ENCODE measurements at regions not wholly inside any gene's neighbourhood (a gene's known extent, or its start where the extent isn't known, plus 50 kb on each side); places are given as distances from the start of the nearest gene placed in this dataset.

GRCh38 chr6:21885532-21886114, 292.1 kb downstream of the SOX4 start:
- no peak for DNase-seq (ENCODE audit: low read depth)

DNA sequence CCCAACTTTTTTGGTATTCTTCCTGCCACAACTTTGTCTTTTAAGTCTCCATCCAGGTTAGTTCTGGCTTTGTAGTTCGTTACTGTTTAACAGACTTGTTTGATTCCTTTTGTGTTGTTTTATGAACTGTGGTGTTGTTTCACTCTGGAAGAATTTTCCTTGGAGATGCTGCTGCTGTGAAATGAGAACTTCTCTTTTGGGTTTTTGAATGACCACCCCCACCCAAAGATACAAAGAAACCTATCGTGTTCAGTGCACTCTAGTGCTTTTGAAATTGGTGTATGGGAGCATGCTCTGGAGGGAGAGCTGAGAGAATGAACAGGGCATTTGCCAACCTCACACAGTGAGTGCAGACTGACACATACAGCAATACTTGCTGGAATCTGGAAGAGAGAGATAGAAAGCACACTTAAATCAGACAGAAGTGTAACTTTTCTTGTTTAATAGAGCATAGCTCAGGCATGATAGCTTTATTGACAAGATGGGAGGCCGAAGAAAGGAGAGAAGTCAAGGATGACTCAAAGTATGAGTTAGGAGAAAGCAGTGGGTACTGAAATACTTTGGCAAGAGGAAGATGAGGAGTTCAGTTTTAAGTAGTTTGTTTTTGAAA, 293.1 kb downstream of the SOX4 start:
- no peak for DNase-seq (ENCODE audit: low read depth)

- no peak for DNase-seq (ENCODE audit: low read depth)
Measured at GRCh38 chr6:21887231-21888185, 294.0 kb downstream of the SOX4 start.

DNA sequence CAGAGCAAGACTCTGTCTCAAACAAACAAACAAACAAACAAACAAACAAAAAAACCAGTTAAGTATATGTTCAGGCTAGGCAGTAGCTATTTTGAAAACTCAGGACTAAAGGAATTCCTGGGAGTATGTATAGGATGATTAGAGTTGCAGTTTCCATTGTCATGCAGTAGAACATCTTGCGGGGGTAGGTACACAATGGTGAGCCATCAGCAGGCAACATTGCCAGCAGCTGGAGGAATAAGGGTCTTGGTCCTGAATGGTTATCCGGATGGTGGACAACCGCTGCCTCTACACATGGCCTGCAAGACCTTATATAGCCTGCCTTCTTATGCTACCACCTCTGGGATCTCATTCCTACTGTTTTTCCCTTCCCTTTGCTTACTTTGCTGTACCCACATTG, 297.5 kb downstream of the SOX4 start:
- no peak for DNase-seq (ENCODE audit: low read depth)

DNA sequence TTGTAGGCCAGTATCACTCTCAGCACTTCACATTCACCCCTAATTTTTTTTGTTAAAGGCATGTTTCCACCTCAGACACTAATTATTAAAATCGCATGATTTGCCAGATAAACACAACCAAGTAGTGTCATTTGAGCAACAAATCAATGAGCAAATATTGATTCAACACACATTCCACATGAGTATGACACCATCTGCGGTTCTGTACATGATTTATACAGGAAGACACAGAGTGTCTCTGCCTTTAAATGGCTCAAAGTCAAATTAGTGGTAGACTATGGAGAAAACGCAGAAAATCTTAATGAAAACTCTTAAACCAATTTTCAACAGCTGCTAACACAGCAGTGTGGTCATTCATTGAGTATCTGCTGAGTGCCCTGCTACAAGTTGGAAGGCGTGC, 300.2 kb downstream of the SOX4 start:
- no peak for DNase-seq (ENCODE audit: low read depth)

DNA sequence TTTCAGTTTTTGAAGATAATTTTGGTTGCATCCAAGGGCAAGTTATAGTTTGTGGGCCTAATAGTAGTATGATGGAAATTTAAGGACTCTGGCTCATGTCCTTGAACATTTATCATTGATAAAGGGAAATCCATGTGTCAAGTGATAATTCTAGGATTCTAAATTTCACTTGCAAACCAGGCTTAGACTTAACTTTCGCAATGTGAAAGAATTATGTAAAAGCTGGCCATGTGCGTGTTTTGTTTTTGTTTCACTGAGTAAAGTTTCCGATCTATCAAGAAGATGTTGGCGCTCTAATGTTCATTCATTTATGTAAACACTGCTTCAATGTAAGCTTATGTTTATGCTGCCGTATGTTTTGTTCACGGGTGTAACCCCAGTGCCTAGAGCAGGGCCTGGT, 302.0 kb downstream of the SOX4 start:
- DNase-seq (ENCODE audit: low read depth): no peak

- DNase-seq (ENCODE audit: low read depth): no peak
Measured at GRCh38 chr6:21898107-21898796, 304.7 kb downstream of the SOX4 start.

GRCh38 chr6:21899708-21900107, 306.2 kb downstream of the SOX4 start:
- no peak for DNase-seq (ENCODE audit: low read depth)

DNA sequence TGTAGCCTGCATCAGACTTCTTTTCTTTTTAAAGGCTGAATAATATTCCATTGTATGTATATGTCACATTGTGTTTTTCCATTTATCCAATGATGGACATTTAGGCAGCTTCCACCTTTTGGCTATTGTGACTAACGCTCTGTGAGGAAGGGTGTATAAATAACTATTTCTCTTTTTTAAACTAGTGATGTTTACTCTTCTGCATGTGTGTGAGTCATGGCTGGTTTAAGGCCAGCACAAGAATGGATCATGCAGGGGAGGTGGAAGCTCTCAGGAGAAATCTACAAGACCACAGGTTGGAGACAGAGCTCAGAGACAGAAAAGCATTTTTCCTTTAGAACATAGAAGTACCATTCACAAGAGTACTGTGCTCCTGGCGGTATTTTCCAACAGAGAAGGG, 307.2 kb downstream of the SOX4 start:
- no peak for DNase-seq (ENCODE audit: low read depth)

DNA sequence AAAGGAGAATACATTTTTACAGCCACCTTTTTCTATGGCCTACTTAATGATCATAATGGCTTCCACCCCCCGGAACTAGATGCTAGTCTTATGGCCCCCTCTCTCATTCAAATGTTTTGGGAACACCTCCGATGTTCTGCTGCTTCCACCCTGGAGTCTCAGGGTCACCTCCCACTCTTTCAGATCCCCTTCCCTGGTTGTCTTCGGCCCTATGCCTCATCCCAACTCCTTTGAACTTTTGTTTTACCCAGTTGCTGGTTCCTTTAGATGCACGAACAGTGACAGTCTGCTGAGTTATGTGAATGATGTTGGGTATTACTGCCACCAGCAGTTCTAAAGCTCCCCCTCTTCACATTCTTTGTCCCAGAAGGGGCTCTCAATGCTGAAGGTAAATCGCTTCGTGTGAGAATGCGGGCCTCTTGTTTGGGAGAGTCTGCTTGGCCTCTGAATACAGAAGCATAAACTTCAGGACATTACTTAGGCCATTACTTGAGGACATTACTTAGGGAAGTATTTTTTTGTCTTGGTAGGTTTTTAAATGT, 309.1 kb downstream of the SOX4 start:
- DNase-seq (ENCODE audit: low read depth): no peak

GRCh38 chr6:21905531-21905930, 312.0 kb downstream of the SOX4 start:
- no peak for DNase-seq (ENCODE audit: low read depth)

DNA sequence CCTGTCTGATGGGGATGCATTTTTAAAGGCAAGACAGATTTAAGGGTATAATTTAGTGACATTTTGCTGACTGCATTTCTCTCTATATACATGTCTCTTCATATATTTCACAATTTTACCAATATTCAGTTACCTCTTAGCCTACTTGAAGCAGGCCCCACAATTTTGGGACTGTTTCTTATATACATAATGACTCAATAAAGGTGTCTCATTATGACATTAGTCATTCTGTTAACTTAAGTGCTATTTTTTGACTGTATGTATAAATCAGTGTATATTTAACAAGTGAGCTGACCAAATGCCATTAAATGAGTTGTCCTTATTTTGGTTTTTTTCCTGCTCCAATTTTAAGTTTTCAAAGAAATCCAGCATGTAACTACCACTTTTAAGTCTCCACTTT, 313.3 kb downstream of the SOX4 start:
- no peak for DNase-seq (ENCODE audit: low read depth)

DNA sequence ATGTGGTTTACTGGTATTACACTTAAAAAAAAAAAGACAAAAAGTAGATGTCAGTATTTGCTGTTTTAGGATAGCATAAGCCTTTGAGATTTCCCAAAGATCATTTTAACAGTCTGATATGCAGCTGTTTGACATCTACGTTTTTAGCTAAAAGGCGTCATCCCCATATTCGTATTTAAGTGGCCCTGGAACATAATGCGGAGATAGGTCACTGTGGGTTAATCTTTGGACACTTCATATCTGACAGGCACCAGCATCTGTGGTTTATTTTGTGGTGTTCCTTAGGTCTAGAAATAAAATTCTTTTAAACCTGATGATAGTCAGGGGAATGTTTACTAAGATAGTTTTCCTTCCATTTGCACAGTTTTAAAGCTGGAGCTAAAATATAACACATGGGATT, 313.7 kb downstream of the SOX4 start:
- no peak for DNase-seq (ENCODE audit: low read depth)

DNA sequence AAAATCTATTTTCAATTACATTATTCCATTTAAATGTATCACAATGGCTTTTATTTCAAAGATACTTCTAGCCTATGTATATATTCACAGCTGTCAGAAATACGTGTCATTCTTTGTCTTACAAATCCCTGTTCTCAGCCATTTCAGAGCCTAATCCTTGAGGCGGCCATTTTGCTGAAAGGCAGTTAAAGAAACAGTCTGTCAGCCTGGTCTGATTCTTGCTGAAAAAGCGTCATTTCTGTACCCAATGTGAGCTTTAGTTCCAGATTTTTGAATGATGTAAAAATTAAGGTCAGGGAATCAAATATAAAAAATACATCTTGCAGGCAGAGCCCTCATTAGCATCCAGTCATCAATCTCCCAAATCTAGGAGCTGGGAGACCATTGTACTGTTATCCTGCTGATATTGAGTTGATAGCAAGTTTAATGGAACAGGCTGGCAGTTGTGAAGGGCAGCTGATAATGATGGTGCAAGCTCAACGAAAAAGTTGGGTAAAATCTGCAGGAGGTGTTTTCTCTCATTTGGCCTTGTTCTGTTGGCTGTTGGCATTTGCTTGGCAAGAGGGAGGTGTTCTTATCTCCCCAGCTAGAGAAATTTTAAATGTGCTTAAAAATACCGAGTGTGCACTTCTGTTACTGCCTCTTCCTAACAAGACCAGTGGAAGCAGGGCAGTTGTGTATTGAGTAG, 314.8 kb downstream of the SOX4 start:
- no peak for DNase-seq (ENCODE audit: low read depth)

DNA sequence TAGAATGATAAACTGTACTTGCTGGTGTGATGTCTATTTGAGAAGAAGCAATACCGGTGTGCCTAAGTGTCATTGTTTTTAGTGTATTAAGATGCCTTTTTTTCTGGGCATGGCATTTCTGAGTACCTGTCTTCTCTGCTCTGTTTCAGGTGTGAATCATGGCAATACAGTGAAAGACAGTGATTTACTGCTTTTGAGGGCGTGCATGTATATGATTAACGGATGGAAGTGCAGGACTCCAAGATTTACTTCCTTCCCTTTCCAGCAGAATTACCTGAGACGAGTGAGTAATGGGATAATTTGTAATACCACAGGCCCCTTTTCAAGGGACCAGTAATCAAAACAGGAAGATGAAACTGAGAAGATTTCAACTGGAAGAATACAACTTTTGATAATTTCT, 315.8 kb downstream of the SOX4 start:
- DNase-seq (ENCODE audit: low read depth): no peak

GRCh38 chr6:21911208-21911607, 317.7 kb downstream of the SOX4 start:
- DNase-seq (ENCODE audit: low read depth): no peak

- DNase-seq (ENCODE audit: low read depth): no peak
Measured at GRCh38 chr6:21912151-21912832, 318.7 kb downstream of the SOX4 start.

GRCh38 chr6:21914121-21914973, 320.8 kb downstream of the SOX4 start:
- DNase-seq (ENCODE audit: low read depth): no peak

DNA sequence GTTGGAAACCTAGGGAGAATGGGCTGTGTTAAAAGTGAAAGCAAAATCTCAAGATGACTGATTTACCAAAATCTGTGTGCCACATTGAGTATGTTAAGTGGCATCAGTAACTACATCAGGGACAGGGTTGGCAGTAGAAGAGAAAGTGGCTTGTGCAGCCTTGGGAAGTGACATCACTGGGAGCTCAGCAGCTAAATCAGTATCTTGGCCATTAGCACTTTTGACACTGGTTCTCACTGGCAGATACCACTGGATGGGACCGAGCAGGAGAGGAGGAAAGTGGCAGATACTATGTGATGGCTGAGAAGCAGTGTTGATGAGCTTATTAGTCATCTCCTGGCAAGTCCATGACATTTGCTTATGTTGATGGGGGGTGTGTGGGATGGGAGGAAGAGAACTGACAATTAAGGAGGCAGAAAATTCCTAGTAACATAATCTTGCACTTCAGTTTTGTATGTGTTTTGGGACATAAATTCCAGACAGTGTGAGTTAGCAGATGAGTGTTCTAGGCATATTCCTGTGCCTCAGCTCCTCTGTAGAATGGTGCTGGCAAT, 322.2 kb downstream of the SOX4 start:
- no peak for DNase-seq (ENCODE audit: low read depth)

- DNase-seq (ENCODE audit: low read depth): no peak
Measured at GRCh38 chr6:21918041-21918440, 324.5 kb downstream of the SOX4 start.

Measured in stimulated activated CD8-positive, alpha-beta memory T cell treated with anti-CD3 and anti-CD28 coated beads, Interleukin-4, amount 100 ng/mL, for 24 hours (primary cell).